Activated B cell treated with CpG ODN at 0.5 μM for 24 hours (primary cell): ENCODE measurements at regions not wholly inside any gene's neighbourhood (a gene's known extent, or its start where the extent isn't known, plus 50 kb on each side); places are given as distances from the start of the nearest gene placed in this dataset.
"Not testable (repeated sequence)": the region's sequence is repeated elsewhere in the genome, so short reads cannot be mapped to it uniquely, and the experiment has no call there.

ENCODE experiments used
- ATAC-seq: fragments of 200-7000 bp; cut with Tn5 transposase; one replicate; pipeline ENCODE4 v1.10.0; 2021; ENCODE audit warnings: low read depth, mild to moderate bottlenecking, moderate library complexity
- CTCF ChIA-PET: fragments of 350-600 bp; sonication (Branson Sonifier 250); formaldehyde crosslinking; loops from one replicate; lab custom pipeline; 2021; ENCODE audit warnings: antibody characterized with exemption; lab: Charles Lee
- POLR2A ChIA-PET: fragments of 350-600 bp; sonication (Branson Sonifier 250); formaldehyde crosslinking; loops from one replicate; lab custom pipeline; 2021; ENCODE audit warnings: antibody characterized with exemption; lab: Charles Lee
- DNase-seq: peaks from one replicate; pipeline ENCODE4 v3.0.0; 2022
- H3K27ac Mint-ChIP-seq: one replicate; pipeline ENCODE4 v1.8.0; 2020; ENCODE audit warnings: mixed read lengths
- H3K27me3 Mint-ChIP-seq: one replicate; pipeline ENCODE4 v1.8.0; 2021; ENCODE audit warnings: mixed read lengths
- H3K36me3 Mint-ChIP-seq: one replicate; pipeline ENCODE4 v1.8.0; 2021; ENCODE audit warnings: low read depth, mixed read lengths
- H3K4me1 Mint-ChIP-seq: one replicate; pipeline ENCODE4 v1.8.0; 2021; ENCODE audit warnings: mixed read lengths
- H3K4me3 Mint-ChIP-seq: one replicate; pipeline ENCODE4 v1.8.0; 2020; ENCODE audit warnings: mild to moderate bottlenecking, mixed read lengths
- H3K9me3 Mint-ChIP-seq: one replicate; pipeline ENCODE4 v1.8.0; 2020; ENCODE audit warnings: mixed read lengths
- intact Hi-C: fragments of 100-400 bp; cut with micrococcal nuclease; formaldehyde crosslinking; loops from one replicate; pipeline ENCODE4 v1.15.1; 2024
- TF ChIP-seq, protein P1 (sequence below): fragments of 200-600 bp; IDR thresholded peaks from one replicate; pipeline ENCODE4 v1.8.0; 2022; ENCODE audit warnings: antibody characterized with exemption, mild to moderate bottlenecking

DNA sequence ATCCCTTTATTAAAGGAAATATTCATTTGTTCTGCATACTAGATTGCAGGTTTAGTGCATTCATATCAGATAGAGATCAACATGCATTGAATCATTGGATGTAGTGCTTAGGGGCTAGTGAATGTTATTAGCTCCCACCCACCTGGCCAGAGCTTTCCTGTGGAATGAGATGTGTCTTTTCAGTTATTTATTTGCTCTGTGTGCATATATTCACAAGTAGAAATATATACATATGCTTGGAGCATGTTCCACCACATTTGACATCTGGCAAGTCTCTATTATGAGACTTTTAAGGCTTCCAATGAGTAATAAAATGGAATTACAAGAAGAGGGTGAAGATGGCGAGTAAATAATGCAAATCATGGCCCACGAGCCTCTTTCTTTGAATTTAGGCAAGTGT is 180.0 kb upstream of the LMO3 start:
- H3K4me1 Mint-ChIP-seq = no peaks in the 10 kb centered on the region
- TF ChIP-seq, protein P1, sequence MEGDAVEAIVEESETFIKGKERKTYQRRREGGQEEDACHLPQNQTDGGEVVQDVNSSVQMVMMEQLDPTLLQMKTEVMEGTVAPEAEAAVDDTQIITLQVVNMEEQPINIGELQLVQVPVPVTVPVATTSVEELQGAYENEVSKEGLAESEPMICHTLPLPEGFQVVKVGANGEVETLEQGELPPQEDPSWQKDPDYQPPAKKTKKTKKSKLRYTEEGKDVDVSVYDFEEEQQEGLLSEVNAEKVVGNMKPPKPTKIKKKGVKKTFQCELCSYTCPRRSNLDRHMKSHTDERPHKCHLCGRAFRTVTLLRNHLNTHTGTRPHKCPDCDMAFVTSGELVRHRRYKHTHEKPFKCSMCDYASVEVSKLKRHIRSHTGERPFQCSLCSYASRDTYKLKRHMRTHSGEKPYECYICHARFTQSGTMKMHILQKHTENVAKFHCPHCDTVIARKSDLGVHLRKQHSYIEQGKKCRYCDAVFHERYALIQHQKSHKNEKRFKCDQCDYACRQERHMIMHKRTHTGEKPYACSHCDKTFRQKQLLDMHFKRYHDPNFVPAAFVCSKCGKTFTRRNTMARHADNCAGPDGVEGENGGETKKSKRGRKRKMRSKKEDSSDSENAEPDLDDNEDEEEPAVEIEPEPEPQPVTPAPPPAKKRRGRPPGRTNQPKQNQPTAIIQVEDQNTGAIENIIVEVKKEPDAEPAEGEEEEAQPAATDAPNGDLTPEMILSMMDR = no peak
- H3K4me3 Mint-ChIP-seq = no peak overlapping the region
- DNase-seq = no peak
- POLR2A ChIA-PET = no interaction called here
- no peak overlapping the region for H3K27ac Mint-ChIP-seq
- H3K9me3 Mint-ChIP-seq = no peaks in the 10 kb centered on the region
- intact Hi-C loops = no loop called here
- no peaks in the 10 kb centered on the region for H3K36me3 Mint-ChIP-seq
- H3K27me3 Mint-ChIP-seq = no peaks in the 10 kb centered on the region
- no peak for ATAC-seq
- CTCF ChIA-PET = no interaction called here

DNA sequence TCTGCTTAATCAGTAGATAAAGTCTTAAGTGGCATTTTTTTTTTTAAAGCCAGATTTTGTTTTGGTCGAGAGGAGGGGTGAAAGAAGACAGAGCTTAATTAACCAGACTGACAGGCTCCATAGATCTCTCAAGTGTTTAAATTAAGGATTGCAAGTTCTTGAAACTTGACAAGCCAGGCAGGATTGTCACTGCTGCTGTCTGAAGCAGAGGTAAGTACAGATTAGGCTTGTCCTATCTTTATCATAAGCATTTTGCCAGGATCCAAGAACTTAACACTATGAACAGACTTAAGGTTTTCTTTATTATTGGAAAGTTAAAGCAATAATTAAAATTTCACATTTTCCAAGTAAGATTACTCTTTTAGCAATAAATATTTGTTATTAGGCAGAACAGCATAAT is 179.6 kb upstream of the LMO3 start:
- no peak for ATAC-seq
- ChIA-PET POLR2A (no interaction called here), CTCF (no interaction called here)
- Mint-ChIP-seq H3K9me3 (no peaks in the 10 kb centered on the region), H3K4me3 (no peak overlapping the region), H3K4me1 (no peaks in the 10 kb centered on the region), H3K36me3 (no peaks in the 10 kb centered on the region), H3K27me3 (no peaks in the 10 kb centered on the region), H3K27ac (no peak overlapping the region)
- DNase-seq = no peak
- intact Hi-C loops = no loop called here
- TF ChIP-seq, protein P1 = no peak

DNA sequence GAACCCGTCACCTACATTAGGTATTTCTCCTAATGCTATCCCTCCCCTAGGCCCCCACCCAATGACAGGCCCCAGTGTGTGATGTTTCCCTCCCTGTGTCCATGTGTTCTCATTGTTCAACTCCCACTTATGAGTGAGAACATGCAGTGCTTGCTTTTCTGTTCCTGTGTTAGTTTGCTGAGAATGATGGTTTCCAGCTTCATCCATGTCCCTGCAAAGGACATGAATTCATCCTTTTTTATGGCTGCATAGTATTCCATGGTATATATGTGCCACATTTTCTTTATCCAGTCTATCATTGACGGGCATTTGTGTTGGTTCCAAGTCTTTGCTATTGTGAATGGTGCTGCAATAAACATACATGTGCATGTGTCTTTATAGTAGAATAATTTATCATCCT is 163.2 kb upstream of the LMO3 start:
- H3K9me3 Mint-ChIP-seq, H3K4me3 Mint-ChIP-seq, H3K4me1 Mint-ChIP-seq, H3K27ac Mint-ChIP-seq, ATAC-seq, H3K27me3 Mint-ChIP-seq, DNase-seq, H3K36me3 Mint-ChIP-seq, POLR2A ChIA-PET, intact Hi-C loops, CTCF ChIA-PET: not testable (repeated sequence)

DNA sequence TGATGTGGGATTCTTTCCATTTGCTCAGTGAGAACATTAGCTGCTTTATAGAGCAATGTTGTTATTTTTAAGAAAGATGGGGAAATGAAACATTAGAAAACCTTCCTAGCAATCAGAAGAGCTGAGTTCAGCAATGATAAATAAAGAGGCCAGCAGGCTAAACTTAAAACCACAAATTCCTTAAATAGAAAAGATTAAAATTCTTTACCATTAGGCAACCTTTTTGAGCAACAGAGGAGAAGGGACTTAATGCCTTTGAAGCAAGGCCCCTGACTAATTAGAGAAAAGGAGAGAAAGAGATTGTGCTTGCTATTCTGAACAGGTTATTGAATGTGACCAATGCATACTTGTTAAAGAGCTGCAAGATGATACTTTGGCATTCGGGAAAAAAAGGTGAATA is 160.8 kb upstream of the LMO3 start:
- ChIA-PET POLR2A (no interaction called here), CTCF (no interaction called here)
- Mint-ChIP-seq H3K36me3 (no peaks in the 10 kb centered on the region), H3K27me3 (no peaks in the 10 kb centered on the region), H3K9me3 (peaks cover 12% of the 10 kb centered on the region), H3K27ac (no peak overlapping the region), H3K4me1 (no peaks in the 10 kb centered on the region), H3K4me3 (no peak overlapping the region)
- intact Hi-C loops = no loop called here
- TF ChIP-seq, protein P1 = no peak
- DNase-seq (no peak), ATAC-seq (no peak)

DNA sequence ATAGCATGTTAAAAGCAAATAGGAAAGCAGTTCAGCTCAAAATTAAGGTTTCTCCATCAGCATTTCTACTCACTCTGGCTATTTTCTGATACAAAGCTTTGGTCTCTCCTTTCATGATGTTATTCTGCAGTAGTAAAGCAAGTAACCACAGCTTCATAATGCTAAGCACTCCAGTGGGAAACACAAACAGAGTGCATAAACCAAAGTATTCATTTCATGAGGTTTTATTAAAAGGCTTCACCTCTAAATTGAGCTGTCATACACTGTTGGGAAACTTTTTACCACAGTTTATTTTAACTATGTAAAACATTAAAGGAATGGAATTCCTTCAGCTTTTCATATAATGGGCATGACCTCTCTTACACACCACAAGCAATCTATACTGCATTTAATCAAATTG is 157.9 kb upstream of the LMO3 start:
- Mint-ChIP-seq H3K4me1 (no peaks in the 10 kb centered on the region), H3K9me3 (peaks cover 2% of the 10 kb centered on the region), H3K27ac (no peak overlapping the region), H3K4me3 (no peak overlapping the region), H3K36me3 (no peaks in the 10 kb centered on the region), H3K27me3 (no peaks in the 10 kb centered on the region)
- POLR2A ChIA-PET = no interaction called here
- intact Hi-C loops = no loop called here
- TF ChIP-seq, protein P1 = no peak
- CTCF ChIA-PET = no interaction called here
- DNase-seq (no peak), ATAC-seq (no peak)

DNA sequence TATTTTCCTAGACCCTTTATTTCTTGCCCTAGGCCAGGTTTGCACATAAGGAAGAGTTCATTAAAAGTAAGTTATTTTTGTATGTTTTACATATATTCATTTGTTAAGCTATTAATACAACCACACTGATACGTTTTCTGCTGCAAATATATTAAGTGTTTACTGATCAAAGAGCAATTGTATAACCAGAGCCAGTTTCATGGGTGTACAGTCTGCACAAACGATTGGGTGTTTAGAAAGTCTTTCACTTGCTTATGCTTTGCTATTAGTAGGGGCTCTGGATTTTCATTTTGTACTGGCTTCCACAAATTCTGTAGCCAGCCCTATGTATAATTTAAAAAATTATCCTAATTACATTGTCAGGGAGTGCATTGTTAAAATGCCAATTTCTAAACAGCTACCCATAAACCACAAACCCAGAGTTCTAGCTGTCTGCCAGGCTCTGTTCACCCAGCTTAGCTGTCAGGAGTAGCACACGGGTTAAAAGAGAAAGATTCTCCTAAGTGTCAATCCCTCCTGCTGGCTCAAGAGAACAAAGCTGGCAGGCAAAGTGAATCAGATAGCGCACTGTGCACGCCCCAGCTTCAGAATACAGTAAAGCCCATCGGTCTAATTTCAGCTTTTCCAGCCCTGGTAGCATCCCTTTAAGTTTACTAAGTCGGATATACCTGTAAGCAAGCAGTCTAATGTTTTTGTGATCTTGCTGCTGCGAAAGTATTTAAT is 151.0 kb upstream of the LMO3 start:
- no peak for ATAC-seq
- no peaks in the 10 kb centered on the region for H3K36me3 Mint-ChIP-seq

More for the DNA sequence above, 151.0 kb upstream of the LMO3 start:
- Mint-ChIP-seq H3K4me3 (no peak overlapping the region), H3K9me3 (peaks cover 4% of the 10 kb centered on the region), H3K4me1 (no peaks in the 10 kb centered on the region), H3K27ac (no peak overlapping the region), H3K27me3 (no peaks in the 10 kb centered on the region)
- no peak for DNase-seq
- TF ChIP-seq, protein P1 = no peak
- intact Hi-C loops = no loop called here
- CTCF ChIA-PET = no interaction called here
- POLR2A ChIA-PET = no interaction called here
